K562 (cell line): ENCODE measurements at regions not wholly inside any gene's neighbourhood (a gene's known extent, or its start where the extent isn't known, plus 50 kb on each side); places are given as distances from the start of the nearest gene placed in this dataset.

Experiments used
- CHD2 ChIP-seq: IDR thresholded peaks from 2 replicates; pipeline ENCODE4 v1.6.1; 2011; ENCODE audit warnings: low read depth, low read length
- CXXC5 ChIP-seq: fragments of 250-450 bp; sonication (Bioruptor Pico); IDR thresholded peaks from 2 replicates; pipeline ENCODE4 v1.8.0; 2022; ENCODE audit warnings: inconsistent platforms, mild to moderate bottlenecking, moderate library complexity
- EHMT2 ChIP-seq: fragments of 450-650 bp; IDR thresholded peaks from 2 replicates; pipeline ENCODE4 v1.6.1; 2018; ENCODE audit warnings: antibody characterized with exemption
- FOXO4 ChIP-seq: fragments of 450-650 bp; formaldehyde crosslinking; IDR thresholded peaks from 2 replicates; pipeline ENCODE4 v1.4.0; 2020; ENCODE audit warnings: mild to moderate bottlenecking, moderate library complexity
- GTF2E2 ChIP-seq: fragments of 200-800 bp; sonication (Bioruptor generic); IDR thresholded peaks from 2 replicates; pipeline ENCODE4 v1.6.1; 2016; ENCODE audit warnings: missing genetic modification characterization, missing compliant biosample characterization
- GTF3C2 ChIP-seq: IDR thresholded peaks from 3 replicates; pipeline ENCODE4 v1.6.1; 2011; ENCODE audit warnings: borderline replicate concordance, mild to moderate bottlenecking, moderate library complexity; ENCODE audit not compliant: insufficient read length; ENCODE audit errors: extremely low read depth
- JUN ChIP-seq, 2 experiments: sonication (generic) in 1 of 2; formaldehyde crosslinking in 1 of 2; IDR thresholded peaks; 2 replicates each; pipeline versions ENCODE4 v1.6.1 to v1.8.0; 2012 to 2022; ENCODE audit warnings: borderline replicate concordance in 2 of 2, mild to moderate bottlenecking in 2 of 2, improper control_type of control experiment in 1 of 2, low read depth in 1 of 2, low read length in 1 of 2, missing genetic modification reagents in 1 of 2
- KLF13 ChIP-seq: fragments of 450-650 bp; IDR thresholded peaks from 2 replicates; pipeline ENCODE4 v1.6.1; 2016; ENCODE audit warnings: missing genetic modification characterization, low read depth, mild to moderate bottlenecking, missing compliant biosample characterization, moderate library complexity, borderline replicate concordance
- L3MBTL2 ChIP-seq: fragments of 450-650 bp; IDR thresholded peaks from 2 replicates; pipeline ENCODE4 v1.6.1; 2016; ENCODE audit warnings: mild to moderate bottlenecking, moderate library complexity
- MAFK ChIP-seq: IDR thresholded peaks from 2 replicates; pipeline ENCODE4 v1.6.1; 2011; ENCODE audit warnings: low read length, improper control_type of control experiment
- NCOA1 ChIP-seq: fragments of 450-650 bp; IDR thresholded peaks from 2 replicates; pipeline ENCODE4 v1.6.1; 2016; ENCODE audit warnings: low read depth
- NR2C2 ChIP-seq, 2 experiments: fragments of 200-800 bp in 1 of 2; sonication (Bioruptor generic) in 1 of 2; sonication (generic) in 1 of 2; formaldehyde crosslinking in 1 of 2; IDR thresholded peaks; 2 replicates each; pipeline versions ENCODE4 v1.6.1 to v1.8.0; 2016 to 2022; ENCODE audit warnings: mild to moderate bottlenecking in 1 of 2, missing compliant biosample characterization in 1 of 2, missing genetic modification characterization in 1 of 2, missing genetic modification reagents in 1 of 2
- PPARD ChIP-seq: fragments of 250-450 bp; sonication (Bioruptor Pico); IDR thresholded peaks from 2 replicates; pipeline ENCODE4 v1.8.0; 2022; ENCODE audit warnings: inconsistent platforms, mild to moderate bottlenecking, moderate library complexity
- PTTG1 ChIP-seq: fragments of 450-650 bp; IDR thresholded peaks from 2 replicates; pipeline ENCODE4 v1.6.1; 2016; ENCODE audit warnings: low read depth, mild to moderate bottlenecking, missing genetic modification characterization, missing compliant biosample characterization
- RBM22 ChIP-seq: fragments of 200-400 bp; formaldehyde crosslinking; IDR thresholded peaks from 2 replicates; pipeline ENCODE4 v1.6.1; 2018; ENCODE audit warnings: low read length, low read depth; ENCODE audit not compliant: poor library complexity, severe bottlenecking
- SMC3 ChIP-seq: conservative IDR thresholded peaks from 2 replicates; pipeline ENCODE4 v1.6.1; 2011; ENCODE audit warnings: low read depth, low read length, improper control_type of control experiment; ENCODE audit not compliant: insufficient read depth
- TBL1XR1 ChIP-seq, 2 experiments: IDR thresholded peaks; 2 replicates each; pipeline ENCODE4 v1.6.1; 2012; ENCODE audit warnings: improper control_type of control experiment in 2 of 2, low read length in 2 of 2, mild to moderate bottlenecking in 1 of 2
- TEAD4 ChIP-seq, 2 experiments: sonication (generic) in 1 of 2; formaldehyde crosslinking in 1 of 2; IDR thresholded peaks; 2 replicates each; pipeline versions ENCODE4 v1.6.1 to v1.8.0; 2012 to 2022; ENCODE audit warnings: borderline replicate concordance in 1 of 2, inconsistent platforms in 1 of 2, low read length in 1 of 2, mild to moderate bottlenecking in 1 of 2, missing genetic modification reagents in 1 of 2
- ZNF561 ChIP-seq: fragments of 450-650 bp; formaldehyde crosslinking; conservative IDR thresholded peaks from 2 replicates; pipeline ENCODE4 v1.4.0; 2020; ENCODE audit warnings: mild to moderate bottlenecking, moderate library complexity
- ZNF79 ChIP-seq: fragments of 250-450 bp; sonication (Bioruptor Pico); IDR thresholded peaks from 2 replicates; pipeline ENCODE4 v1.4.0; 2020; ENCODE audit warnings: low read depth, mild to moderate bottlenecking, moderate library complexity
- TF ChIP-seq, protein P1 (sequence below): fragments of 450-650 bp; IDR thresholded peaks from 2 replicates; pipeline ENCODE4 v1.6.1; 2016; ENCODE audit warnings: low read depth, mild to moderate bottlenecking, moderate library complexity
- TF ChIP-seq, protein P2 (sequence below), 2 experiments: fragments of 450-650 bp in 1 of 2; sonication (generic) in 1 of 2; formaldehyde crosslinking; conservative IDR thresholded peaks; 2 replicates each; pipeline versions ENCODE4 v1.4.0 to v1.8.1; 2020 to 2022; ENCODE audit warnings: mild to moderate bottlenecking in 1 of 2, missing genetic modification reagents in 1 of 2

GRCh38 chr2:64212801-64213321, 68.6 kb upstream of the PELI1 start (continued):
- TF ChIP-seq RBM22 (no peak), ZNF561 (CRISPR knock-in tag) (no peak), MAFK (peak; percentile 50; the same call in 1 of the 2 replicates), CXXC5 (no peak), PPARD (no peak), TBL1XR1 (IDR thresholded peaks at IDR 0.05; ENCODE audit: low read length in 2 of 2) (no peak), L3MBTL2 (peak; percentile 53), NCOA1 (peak; percentile 60; the same call in 1 of the 2 replicates), NR2C2 (CRISPR knock-in tag; IDR thresholded peaks at IDR 0.05) (no peak), NR2C2 (tag; IDR thresholded peaks at IDR 0.05) (peak; percentile 50; the same call in 1 of the 2 replicates), TEAD4 (IDR thresholded peaks at IDR 0.05; ENCODE audit: low read length) (no peak; the same call in 1 of the 2 replicates), TEAD4 (CRISPR knock-in tag; IDR thresholded peaks at IDR 0.05; ENCODE audit: borderline replicate concordance) (no peak), JUN (IDR thresholded peaks at IDR 0.05; ENCODE audit: borderline replicate concordance, low read depth, low read length) (peak; percentile 51; the same call in 1 of the 2 replicates), JUN (CRISPR knock-in tag; IDR thresholded peaks at IDR 0.05; ENCODE audit: borderline replicate concordance) (no peak), CHD2 (no peak), KLF13 (tag) (no peak), PTTG1 (no peak), SMC3 (no peak), ZNF79 (no peak), GTF3C2 (no peak), EHMT2 (peak; percentile 36; the same call in 1 of the 2 replicates), GTF2E2 (0 out of 2 replicates have a peak, but pooled peaks have one; percentile 11), FOXO4 (CRISPR knock-in tag) (no peak)
- TF ChIP-seq, protein P1, sequence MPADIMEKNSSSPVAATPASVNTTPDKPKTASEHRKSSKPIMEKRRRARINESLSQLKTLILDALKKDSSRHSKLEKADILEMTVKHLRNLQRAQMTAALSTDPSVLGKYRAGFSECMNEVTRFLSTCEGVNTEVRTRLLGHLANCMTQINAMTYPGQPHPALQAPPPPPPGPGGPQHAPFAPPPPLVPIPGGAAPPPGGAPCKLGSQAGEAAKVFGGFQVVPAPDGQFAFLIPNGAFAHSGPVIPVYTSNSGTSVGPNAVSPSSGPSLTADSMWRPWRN: no peak
- TF ChIP-seq, protein P2, sequence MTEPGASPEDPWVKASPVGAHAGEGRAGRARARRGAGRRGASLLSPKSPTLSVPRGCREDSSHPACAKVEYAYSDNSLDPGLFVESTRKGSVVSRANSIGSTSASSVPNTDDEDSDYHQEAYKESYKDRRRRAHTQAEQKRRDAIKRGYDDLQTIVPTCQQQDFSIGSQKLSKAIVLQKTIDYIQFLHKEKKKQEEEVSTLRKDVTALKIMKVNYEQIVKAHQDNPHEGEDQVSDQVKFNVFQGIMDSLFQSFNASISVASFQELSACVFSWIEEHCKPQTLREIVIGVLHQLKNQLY (CRISPR knock-in tag; conservative IDR thresholded peaks at IDR 0.05): no peak
